Choroid plexus epithelial cell (primary cell): ENCODE measurements at regions not wholly inside any gene's neighbourhood (a gene's known extent, or its start where the extent isn't known, plus 50 kb on each side); places are given as distances from the start of the nearest gene placed in this dataset.

Experiments used
- DNase-seq: peaks from one replicate; pipeline ENCODE4 v3.0.0-alpha.2; 2010; ENCODE audit warnings: low read depth
- H3K4me3 ChIP-seq: 2 replicates; pipeline ENCODE4 v1.5.1; 2011; ENCODE audit warnings: low read depth, mild to moderate bottlenecking, control low read depth, low read length, moderate library complexity
- TF ChIP-seq, protein P1 (sequence below): conservative IDR thresholded peaks from 2 replicates; pipeline ENCODE4 v1.5.1; 2011; ENCODE audit warnings: low read depth, mild to moderate bottlenecking, control low read depth, inconsistent platforms, low read length, moderate library complexity

DNA sequence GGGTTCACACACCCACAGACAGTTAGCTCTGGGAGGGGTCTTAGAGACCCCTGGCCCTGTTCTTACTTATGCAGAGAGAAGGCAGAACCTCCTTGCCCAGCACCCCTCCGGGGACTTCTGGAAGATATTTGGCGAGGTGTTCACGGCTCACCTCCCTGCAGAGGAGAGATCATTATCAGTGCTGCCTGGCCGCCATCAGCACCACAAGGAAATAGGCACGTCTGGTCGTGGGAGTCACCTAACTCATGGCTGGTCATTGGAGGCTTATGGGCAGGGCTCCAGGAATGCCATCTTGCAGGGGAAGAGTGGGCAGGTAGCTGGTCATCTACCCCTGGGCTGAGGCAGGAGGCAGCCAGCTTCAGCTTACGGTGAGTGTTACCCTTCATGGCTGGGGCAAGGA is 189.4 kb downstream of the RPS24 start:
- TF ChIP-seq, protein P1, sequence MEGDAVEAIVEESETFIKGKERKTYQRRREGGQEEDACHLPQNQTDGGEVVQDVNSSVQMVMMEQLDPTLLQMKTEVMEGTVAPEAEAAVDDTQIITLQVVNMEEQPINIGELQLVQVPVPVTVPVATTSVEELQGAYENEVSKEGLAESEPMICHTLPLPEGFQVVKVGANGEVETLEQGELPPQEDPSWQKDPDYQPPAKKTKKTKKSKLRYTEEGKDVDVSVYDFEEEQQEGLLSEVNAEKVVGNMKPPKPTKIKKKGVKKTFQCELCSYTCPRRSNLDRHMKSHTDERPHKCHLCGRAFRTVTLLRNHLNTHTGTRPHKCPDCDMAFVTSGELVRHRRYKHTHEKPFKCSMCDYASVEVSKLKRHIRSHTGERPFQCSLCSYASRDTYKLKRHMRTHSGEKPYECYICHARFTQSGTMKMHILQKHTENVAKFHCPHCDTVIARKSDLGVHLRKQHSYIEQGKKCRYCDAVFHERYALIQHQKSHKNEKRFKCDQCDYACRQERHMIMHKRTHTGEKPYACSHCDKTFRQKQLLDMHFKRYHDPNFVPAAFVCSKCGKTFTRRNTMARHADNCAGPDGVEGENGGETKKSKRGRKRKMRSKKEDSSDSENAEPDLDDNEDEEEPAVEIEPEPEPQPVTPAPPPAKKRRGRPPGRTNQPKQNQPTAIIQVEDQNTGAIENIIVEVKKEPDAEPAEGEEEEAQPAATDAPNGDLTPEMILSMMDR = no peak
- DNase-seq = no peak
- H3K4me3 ChIP-seq = no peak overlapping the region

- no peak overlapping the region for H3K4me3 ChIP-seq
- TF ChIP-seq, protein P1 = no peak
- DNase-seq = no peak
Observed at GRCh38 chr10:78224602-78225001, 190.9 kb downstream of the RPS24 start.

DNA sequence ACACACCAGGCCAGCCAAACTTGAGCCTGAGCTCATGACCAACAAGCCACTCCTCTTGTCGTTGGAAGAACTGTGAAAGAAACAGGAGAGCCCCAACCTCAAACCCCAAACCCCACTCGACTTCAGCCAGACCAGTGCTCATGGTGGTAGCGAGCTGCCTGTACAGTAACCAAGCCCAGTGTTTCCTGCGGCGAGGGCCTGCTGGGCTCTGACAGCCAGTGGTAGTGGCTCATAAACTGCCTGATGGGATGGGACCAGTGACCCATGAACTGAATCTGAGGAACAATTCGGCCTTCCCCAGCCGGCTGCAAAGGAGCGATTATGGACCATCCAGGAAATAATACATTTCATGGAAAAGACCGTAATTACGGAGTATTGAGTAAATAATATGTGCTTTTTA is 191.9 kb downstream of the RPS24 start:
- no peak overlapping the region for H3K4me3 ChIP-seq
- no peak for DNase-seq
- TF ChIP-seq, protein P1 = no peak

GRCh38 chr10:78229489-78229888 is 195.8 kb downstream of the RPS24 start:
- no peak for DNase-seq

DNA sequence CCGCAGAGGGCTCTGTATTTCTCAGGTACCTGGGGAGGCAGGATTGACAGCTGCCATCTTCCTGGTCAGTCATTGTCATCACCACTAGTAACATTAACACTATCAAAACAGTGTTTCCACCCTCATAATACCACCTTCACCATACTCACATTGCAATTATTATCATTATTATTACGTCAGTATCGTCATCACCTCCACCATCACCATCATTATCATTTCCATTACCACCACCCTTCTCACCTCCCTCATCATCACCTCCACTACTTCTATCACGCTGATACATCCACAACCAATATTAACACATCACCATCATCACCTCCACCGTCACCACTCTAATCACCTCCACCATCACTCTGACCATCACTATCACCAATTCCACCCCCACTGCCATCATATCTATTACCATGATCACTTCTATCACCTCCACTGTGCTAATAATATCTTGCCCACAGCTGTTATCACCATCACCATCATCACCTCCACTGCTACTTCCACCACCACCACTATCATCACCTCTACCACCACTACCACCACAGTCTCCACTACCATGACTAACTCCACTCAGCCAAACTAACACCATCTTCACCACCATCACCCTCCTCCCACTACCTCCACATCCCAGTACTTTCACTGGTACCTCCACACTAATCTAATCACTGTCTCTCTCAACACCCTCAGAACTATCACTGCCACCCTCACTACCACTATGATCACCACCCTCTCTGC is 196.4 kb downstream of the RPS24 start:
- no peak for DNase-seq
- no peak overlapping the region for H3K4me3 ChIP-seq
- TF ChIP-seq, protein P1 = no peak

More at GRCh38 chr10:78229489-78229888, 195.8 kb downstream of the RPS24 start:
- TF ChIP-seq, protein P1 = no peak
- H3K4me3 ChIP-seq = no peak overlapping the region

DNA sequence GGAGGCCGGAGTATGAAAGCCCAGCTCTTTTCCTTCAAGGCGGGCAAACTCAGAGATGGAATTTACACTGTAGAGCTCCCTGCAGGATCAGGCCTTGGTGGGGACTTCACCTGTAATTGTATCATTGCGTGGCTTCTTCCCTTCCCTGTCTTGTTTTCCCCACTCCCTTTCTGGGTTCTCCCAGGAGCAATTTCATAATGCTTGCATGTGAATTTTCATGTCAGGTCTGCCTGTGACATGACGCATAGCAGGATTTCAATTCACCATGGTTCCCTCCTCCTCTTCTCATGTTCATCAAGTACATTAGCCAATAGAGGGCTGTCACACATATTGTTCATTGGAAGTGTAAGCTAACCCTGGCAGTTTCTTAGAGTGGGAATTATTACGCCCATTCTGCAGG is 197.7 kb downstream of the RPS24 start:
- no peak for DNase-seq
- TF ChIP-seq, protein P1 = no peak
- H3K4me3 ChIP-seq = no peak overlapping the region

DNA sequence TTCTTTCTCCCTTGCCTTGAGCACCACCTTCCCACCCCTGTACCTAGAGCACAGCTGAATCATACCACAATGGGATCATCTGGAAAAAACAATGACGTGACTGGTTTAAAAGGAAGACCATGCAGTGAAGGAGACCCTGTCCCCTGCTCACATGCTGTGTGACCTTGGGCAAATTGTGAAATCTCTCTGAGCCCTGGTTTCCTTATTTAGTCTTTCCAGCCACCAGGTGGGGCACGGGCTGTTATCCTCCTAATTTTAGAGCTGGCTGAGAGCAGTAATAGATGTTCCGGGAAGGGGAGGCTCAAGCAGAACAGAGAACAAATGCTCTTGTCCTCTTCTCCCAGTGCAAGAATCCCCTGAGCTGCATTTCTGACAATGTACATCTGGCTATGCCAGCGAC is 198.3 kb downstream of the RPS24 start:
- TF ChIP-seq, protein P1 = peak; percentile 62
- no peak overlapping the region for H3K4me3 ChIP-seq
- DNase-seq = peak; percentile 52
